Glomerular endothelial cell (primary cell): ENCODE measurements at regions not wholly inside any gene's neighbourhood (a gene's known extent, or its start where the extent isn't known, plus 50 kb on each side); places are given as distances from the start of the nearest gene placed in this dataset.

Experiments used
- DNase-seq: peaks from one replicate; pipeline ENCODE4 v3.0.0-alpha.2; 2011; ENCODE audit warnings: low read depth, low spot score; ENCODE audit errors: extremely low read depth

DNA sequence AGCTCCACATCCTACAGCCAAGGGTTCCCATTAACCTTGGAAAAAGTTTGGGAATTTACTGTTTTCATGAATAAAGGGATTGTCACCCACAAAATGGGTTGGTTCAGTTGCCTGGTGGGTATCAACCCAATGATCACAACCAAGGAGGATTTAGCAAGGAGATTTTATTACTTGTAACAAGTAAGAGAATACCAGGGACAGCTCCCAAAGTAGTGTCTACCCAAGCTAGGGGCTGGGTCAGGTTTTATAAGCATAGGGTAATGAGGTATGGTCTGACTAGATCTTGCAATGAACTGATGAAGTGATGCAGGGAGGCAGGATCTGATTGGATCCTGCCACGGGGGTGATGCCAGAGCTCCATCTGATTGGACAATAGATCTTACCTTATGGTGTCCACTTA is 681.8 kb downstream of the SLC4A3 start:
- no peak for DNase-seq

DNA sequence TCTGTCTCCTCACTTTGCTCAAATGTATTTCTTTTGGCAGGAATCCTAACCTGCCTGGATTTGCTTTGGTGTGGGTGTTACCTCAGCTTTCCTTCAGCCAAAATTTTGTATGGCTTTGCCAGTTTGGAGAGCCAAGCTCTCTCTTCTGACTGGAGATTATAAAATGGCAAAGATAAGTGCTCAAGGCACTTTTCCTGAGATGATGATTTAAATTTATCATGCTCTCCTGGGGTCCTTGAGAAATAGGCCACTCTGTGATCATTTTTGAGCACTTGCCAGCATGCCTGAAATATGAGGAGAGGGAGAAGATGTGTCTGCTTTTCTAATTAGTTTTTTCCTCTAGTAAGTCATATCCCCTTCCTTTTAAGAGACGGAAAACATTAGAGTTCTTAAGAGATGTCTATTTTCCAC is 683.0 kb downstream of the SLC4A3 start:
- DNase-seq, result no peak

DNA sequence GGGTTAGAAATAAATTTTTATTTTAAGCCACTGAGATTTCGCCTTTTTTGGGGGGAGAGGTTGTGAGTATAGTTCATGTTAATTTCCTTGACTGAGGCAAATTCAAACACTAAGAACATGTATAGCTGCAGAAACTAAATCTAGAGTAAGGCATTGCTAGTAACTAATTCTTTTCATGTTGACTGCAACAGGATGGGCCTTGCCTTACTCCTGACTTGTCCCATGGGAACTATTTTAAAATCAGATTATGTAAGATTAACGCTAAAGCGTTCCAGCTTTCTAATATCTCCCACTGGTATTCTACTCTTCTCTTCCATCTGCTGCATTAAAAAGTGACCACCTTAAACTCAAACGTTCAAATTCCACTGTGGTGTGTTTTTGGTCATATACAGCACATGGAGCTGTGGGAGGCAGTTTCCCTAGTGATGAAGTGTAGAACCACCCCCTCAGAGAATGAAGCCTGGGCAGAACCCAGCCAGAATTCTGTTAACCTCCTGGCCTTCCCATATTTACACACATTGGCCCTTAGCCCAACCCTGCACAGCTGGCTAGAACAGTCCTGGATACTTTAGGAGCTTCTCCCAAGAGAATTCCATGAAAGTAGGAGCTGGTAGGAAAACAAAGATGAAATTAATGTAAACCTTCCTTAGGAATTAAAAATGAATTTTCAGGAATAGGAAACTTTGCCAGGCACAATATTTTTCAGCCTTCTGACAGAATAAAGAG is 687.8 kb downstream of the SLC4A3 start:
- no peak for DNase-seq

DNA sequence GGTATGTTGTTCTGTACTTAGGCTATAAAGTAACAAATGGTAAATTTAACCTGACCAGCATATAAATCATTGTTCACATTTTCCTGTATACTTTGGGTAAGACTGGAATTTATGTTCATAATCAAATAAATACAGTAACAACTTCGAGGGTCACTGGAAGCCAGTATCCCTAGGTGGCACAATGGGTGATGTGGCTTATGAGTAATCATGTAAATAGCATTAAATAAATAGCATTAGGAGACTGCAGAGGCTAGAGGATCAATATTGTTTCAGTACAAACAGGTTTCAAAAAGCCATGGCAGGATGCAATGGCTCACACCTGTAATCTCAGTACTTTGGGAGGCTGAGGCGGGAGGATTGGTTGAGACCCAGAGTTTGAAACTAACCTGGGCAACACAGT is 690.6 kb downstream of the SLC4A3 start:
- no peak for DNase-seq

DNA sequence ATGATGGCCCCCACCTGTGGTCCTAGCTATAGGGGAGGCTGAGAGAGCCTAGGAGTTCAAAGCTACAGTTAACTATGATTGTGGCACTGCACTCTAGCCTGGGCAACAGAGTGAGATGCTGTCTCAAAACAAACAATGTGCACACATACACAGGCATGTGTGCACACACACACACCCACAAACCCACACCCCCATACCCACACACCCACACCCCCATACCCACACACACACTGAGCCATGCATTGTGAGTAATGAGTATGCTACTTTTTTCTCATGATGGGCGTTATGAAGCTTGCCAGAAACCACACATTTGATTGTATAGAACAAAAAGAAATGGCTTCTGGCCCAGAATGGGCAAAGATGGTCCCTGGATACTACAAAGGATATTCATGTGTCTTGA is 691.1 kb downstream of the SLC4A3 start:
- DNase-seq, result no peak

DNA sequence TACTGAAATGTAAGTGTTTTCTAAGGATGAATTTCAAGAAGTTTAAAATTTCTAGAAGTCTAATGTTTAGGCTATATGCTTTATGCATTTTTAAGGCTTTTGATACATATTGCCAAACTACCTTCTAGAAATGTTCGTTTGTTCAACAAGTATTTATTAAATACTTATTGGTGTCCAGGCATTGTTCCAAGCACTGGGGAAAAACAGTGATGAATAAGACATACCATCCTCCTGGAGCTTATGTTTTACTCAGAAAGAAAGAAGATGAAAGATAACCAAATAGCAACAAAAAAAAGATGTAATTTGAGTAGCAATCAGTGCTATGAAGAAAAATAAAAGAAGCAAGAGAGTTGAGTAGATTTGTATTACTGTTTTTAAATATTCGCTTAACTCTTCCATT is 692.9 kb downstream of the SLC4A3 start:
- DNase-seq, result no peak

DNA sequence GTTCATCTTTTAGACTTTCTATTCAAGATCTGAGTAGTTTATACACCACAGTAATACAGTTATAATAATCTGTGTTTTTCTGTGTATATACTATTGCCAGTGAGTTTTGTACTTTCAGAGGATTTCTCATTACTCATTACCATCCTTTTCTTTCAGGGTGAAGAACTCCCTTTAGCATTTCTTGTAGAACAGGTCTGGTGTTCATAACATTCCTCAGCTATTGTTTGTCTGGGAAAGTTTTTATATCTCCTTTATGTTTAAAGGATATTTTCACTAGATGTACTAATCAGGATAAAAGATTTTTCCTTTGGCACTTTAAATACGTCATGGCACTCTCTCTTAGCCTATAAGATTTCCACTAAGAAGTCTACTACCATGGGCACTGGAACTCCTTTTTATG is 705.5 kb downstream of the SLC4A3 start:
- DNase-seq, result no peak

DNA sequence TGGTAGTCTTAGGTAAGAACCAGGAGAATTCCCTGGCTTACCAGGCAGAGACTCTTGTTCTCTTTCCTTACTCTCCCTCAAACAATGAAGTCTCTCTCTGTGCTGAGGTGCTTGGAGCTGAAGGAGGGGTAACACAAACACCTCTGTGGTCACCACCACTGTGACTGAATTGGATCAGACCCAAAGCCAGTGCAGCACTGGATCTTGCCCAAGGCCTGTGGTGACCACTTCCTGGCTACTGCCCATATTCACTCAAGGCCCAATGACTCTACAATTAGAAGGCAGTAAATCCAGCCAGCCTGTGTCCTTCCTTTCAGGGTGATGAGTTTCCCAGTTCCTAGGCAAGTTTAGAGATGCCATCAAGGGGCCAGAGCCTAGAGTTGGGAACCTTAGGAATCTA is 706.8 kb downstream of the SLC4A3 start:
- no peak for DNase-seq

DNA sequence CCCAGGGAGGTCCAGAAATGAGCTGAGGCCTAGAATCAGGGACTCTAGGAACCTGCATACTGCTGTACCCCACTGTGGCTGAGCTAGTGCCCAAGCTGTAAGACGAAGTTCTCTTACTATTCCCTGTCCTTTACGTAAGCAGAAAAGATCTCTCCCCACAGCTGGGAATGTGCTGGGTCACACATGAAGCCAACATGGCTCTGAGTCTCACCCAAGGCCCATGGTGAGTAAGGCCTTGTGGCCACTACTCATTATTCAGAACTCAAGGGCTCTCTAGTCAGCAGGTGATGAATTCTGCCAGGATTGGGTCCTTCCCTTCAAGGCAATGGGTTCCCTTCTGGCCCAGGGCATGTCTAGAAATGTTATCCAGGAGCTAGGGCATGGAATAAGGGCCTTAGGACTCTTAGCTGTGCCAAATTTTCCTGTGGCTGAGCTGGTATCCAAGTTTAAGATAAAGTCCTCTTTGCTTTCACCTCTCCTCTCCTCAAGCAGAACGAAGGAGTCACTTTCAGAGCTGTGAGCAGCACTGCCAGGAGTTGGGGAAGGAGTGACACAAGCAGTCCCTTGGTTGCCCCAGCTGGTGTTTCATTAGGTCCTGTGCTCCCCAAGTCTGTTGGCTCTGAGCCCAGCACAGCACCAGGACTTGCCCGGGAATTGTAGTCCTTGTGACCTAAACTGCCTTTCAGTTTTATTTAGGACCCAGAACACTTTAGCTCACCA is 707.6 kb downstream of the SLC4A3 start:
- no peak for DNase-seq

DNA sequence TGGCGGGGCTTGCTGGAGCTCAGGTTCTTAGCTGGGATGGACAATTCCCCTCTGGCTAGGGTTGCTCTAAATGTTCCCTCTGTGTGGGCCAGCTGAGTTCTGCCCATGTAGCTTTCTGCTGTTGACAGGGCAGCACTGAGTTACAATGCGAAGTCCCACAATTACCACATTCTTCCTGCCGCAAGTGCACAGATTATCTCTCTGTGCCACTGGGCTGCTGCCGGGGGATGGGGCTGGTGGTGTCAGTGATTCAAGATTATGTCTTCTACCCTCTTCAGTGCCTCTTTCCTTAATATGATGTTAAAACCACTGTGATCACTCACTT is 708.1 kb downstream of the SLC4A3 start:
- no peak for DNase-seq

DNA sequence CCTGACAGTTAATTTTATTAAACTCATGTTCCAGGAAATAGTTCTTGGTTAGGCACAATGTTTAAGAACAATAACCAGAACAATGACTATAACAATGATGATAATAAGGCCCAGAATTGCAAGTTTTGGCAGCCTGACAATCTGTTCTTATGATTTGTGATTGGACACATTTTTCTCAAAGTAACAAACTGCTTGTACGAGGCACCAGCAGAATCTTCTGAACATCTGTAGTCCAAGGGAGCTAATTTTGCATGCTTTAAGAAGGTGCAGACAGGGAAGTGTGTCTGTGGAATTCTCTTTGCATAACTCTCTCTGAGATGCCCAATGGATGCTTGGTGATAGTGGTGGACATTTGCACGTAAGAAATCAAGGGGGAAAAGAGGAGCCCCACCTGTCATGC is 709.3 kb downstream of the SLC4A3 start:
- DNase-seq, result no peak

DNA sequence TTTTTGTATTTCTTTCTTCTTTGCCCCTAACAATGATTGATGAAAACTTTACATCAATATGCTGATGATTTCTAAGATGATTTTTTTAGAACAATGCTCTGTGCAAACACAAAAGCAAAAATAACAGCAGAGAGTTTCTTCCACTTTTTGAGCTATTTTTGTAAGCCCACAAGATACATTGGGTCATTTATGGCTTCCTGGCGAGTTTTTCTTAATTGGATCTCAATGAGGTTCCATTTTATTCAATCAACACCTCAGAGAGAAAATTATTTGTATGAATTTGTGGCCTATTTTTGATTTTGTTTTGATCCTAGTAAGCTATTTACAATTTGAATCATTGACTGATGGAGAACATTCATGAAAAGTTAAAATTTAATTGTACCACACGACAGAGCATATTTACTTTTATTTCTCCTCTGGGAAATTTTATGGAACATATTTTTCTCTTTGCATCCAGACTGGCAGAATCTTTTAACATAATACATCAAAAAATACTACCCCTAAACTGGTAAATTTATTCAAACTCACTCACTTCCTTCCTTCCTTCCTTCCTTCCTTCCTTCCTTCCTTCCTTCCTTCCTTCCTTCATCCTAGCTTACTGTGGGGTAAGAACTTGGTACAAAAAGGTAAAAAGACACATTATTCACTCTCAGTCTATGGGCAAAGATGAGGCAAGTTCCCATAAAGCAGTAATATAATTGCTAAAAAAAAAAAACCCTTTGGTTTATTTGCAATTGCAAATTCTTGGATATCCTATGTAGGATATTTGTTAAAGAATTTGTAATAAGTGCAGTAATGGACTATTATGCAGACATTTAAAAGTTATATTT is 710.4 kb downstream of the SLC4A3 start:
- no peak for DNase-seq

DNA sequence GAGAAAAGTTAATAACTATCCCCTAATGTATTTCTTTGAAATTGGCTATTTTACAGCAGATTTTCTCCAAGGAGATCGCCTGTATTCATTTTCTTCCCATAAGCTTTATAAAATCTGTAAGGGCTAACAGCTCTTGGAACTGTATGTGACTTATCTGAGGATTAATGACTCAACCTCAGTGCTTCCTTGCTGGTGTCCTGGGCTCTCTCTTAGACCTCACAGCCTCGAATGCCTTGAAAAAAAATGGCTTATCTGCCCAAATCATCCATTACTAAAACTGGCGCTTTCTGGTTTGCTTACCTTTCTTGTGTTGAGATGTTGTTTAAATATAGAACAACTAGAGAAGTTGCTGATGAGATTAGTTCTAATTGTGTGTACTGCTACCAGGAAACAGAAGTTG is 713.6 kb downstream of the SLC4A3 start:
- DNase-seq, result no peak

DNA sequence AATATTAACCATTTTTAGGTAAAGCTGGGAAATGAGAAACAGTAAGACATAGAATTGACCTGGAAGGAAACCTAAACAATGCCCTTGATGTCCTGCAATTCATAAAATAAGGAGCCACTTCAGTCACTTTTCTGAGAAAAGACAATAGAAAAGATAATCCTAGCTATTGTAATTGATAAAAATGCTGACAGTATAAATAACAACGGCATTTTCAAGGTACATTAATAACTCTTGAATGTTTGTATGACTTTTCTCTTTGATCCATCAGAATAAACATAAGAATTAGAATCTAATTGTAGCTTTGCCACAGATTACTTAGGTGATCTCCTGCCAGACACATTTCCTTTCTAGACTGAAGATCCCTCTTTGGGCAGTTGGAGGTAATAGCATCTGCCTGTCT is 719.5 kb downstream of the SLC4A3 start:
- DNase-seq, result no peak

DNA sequence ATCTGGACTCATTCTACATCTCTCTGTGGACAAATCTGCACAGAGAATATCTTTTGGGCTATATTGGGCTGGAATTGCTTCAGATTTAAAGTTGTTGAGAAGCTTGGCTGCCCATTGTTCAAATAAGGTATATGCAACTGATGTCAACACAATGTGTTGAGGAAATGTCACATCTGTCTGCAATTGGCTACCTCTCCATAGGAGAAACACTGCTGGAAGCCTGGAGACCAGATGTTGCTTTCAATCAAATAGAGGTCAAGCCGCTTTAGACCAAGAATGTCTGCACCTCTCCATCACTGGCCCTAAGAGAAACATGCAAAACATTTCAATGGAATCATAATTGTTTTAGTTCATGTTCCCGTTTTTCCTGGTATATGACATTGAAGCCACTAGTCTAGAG is 720.2 kb downstream of the SLC4A3 start:
- DNase-seq, result no peak

DNA sequence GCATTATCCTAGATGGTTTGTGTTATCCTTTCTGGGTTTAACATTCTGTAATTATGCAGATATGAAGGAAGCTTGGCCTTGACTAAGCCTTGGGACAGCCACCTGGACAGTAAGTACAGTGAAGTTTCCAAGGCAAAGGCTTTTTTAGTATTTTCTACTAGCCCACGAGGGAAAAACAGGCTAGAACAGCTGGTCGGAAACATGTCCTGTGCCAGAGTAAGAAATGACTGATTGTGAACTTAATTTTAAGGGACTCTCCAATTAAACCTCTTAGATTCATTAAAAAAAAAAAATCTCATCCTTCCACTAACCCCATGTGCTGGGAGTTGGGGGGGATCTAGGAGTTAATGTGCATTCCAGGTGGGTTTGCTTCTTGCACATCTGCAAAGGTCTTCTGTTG is 720.8 kb downstream of the SLC4A3 start:
- DNase-seq, result no peak

DNA sequence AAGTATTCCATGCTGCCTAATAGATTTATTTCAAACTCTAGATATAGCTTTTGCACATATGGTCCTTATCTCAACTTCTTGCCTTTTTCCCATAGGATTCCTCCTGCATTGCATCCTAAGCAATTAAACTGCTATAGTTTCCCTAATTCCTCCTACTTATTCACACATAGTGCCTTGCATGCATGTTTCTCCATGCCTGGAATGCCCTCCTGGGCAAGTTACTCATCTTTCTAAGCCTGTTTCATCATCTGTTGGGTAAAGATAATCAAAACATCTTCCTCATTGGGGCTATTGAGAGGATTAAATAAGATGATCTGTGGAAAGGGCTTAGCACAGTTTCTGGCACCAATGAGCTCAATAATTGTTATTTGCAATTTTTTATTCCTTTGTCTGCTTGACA is 726.5 kb downstream of the SLC4A3 start:
- DNase-seq, result no peak

DNA sequence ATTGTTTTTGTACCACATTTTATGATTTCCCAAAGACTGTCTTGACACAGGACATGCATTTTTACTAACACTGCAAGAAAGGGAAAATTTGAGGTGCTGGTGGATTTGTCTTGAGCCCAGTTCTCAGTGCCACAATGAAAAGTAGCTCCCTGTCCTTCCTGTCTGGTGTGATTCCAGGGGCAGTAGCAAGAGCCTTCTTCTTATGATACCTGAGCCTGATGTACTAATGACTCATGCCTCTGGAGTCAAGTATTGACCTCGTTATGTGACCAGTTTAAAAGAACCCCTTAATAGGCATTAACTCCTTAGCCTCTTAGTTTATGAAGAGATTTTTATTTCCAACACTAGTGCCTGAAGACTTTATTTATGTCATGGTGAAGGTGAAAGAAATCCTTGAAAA is 728.6 kb downstream of the SLC4A3 start:
- no peak for DNase-seq

DNA sequence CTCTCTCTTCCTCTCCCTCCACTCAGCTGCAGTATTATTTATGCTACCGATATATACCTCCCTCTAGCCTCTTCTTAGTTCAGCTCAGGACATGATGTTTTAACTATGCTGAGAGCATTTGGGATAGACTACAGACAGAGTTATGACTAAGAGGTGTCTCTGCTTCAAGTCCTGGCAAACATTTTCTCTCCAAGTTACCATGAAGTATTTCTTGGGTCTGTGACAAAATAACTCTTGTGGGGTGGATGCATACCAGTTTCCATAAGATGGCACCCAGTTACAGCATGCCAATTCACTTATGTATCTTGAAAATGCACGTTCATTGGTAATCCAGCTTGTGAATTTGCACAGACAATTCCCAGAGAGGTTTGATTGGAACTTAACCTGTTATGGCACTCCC is 737.6 kb downstream of the SLC4A3 start:
- no peak for DNase-seq

DNA sequence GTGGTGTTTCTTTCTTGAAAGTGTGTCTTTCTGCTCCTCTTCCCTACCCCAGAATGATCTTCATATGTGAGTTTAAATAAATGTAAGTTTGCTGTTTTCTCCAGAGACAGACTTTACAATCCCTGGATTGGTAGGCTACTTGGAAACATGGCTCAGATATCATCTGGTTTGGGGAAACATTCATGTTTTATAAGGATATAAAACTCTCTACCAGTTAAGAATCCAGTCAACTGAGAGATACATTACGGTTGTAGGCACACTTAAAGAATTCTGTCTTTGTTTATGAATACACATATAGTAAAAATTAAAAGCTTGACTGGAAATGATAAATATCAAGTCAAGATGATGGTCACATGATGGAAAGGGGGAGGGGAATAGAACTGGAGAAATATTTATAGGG is 739.3 kb downstream of the SLC4A3 start:
- no peak for DNase-seq

DNA sequence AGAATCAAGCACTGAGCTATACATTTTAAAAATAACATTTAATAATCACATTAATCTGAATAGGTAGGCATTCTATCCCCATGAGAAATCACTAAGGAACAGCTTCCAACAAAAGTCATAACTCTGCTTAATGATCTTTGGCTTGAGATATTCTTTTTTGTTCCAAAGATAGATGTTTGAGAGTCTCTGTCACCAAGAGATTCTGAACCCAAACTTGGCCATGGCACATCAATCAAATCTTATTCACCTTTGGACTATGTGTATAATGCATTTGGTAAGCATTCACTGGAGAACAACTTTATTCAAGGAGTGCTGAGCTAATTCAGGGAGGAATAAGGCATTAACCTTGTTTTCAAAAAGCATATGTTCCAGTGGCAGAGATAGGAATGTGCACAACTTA is 743.3 kb downstream of the SLC4A3 start:
- DNase-seq, result no peak

DNA sequence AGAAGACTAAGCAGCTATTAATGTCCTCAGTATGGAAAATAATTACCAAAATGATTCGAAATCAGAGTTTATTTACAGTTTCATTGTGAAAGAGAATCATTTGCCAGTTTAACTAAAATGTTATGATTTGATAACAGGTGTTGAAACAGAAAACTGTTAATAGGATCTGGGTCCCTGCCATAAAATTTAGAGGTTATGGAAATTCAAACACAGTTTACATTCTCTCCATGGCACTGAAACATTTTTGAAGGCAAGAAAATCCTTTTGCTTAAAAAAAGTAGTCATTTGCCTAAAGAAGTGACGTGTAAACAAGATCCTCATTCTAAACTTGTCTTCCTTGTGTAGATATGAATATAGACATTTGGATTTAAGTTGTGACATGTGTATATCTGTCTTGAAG is 743.8 kb downstream of the SLC4A3 start:
- no peak for DNase-seq
